AML-193 (cell line): ENCODE measurements at regions not wholly inside any gene's neighbourhood (a gene's known extent, or its start where the extent isn't known, plus 50 kb on each side); places are given as distances from the start of the nearest gene placed in this dataset.
"Not testable (repeated sequence)": the region's sequence is repeated elsewhere in the genome, so short reads cannot be mapped to it uniquely, and the experiment has no call there.

Source experiments
- DNase-seq, 2 experiments: peaks; one replicate each; lab custom pipeline; 2025; lab: John Stamatoyannopoulos, UW

GRCh38 chr10:120749856-120750566 lies 101.2 kb upstream of the WDR11 start:
- DNase-seq = peak; percentile 69 to 73

- no peak for DNase-seq
These were observed 95.4 kb upstream of the WDR11 start for GRCh38 chr10:120755771-120756170.

GRCh38 chr10:120760253-120760652 lies 90.9 kb upstream of the WDR11 start:
- no peak for DNase-seq

- no peak for DNase-seq
These were observed 89.2 kb upstream of the WDR11 start for GRCh38 chr10:120761951-120762350.

- DNase-seq = no peak
These were observed 85.8 kb upstream of the WDR11 start for GRCh38 chr10:120765226-120765803.

GRCh38 chr10:120768227-120768626 lies 82.9 kb upstream of the WDR11 start:
- DNase-seq = no peak

- DNase-seq = no peak
These were observed 80.7 kb upstream of the WDR11 start for GRCh38 chr10:120770496-120770895.

GRCh38 chr10:120776442-120776841 lies 74.7 kb upstream of the WDR11 start:
- no peak for DNase-seq

- DNase-seq = no peak
These were observed 68.8 kb upstream of the WDR11 start for GRCh38 chr10:120782336-120782735.

- no peak for DNase-seq
These were observed 68.1 kb upstream of the WDR11 start for GRCh38 chr10:120783098-120783497.

GRCh38 chr10:120783867-120784266 lies 67.3 kb upstream of the WDR11 start:
- no peak for DNase-seq

- DNase-seq = no peak
These were observed 62.4 kb upstream of the WDR11 start for GRCh38 chr10:120788771-120789170.

- DNase-seq = peak; percentile 1 to 7
These were observed 61.6 kb upstream of the WDR11 start for GRCh38 chr10:120789303-120790203.

- DNase-seq = no peak
These were observed 59.8 kb upstream of the WDR11 start for GRCh38 chr10:120791316-120791715.

- DNase-seq = no peak
These were observed 58.1 kb upstream of the WDR11 start for GRCh38 chr10:120793088-120793487.

- DNase-seq = no peak
These were observed 56.8 kb upstream of the WDR11 start for GRCh38 chr10:120794390-120794789.

GRCh38 chr10:120798276-120798675 lies 52.9 kb upstream of the WDR11 start:
- not testable (repeated sequence) for DNase-seq

- no peak for DNase-seq
These were observed 51.3 kb upstream of the WDR11 start for GRCh38 chr10:120799849-120800248.

- DNase-seq = no peak
These were observed 50.4 kb upstream of the WDR11 start for GRCh38 chr10:120800528-120801323.
